HepG2 (cell line): ENCODE measurements at regions not wholly inside any gene's neighbourhood (a gene's known extent, or its start where the extent isn't known, plus 50 kb on each side); places are given as distances from the start of the nearest gene placed in this dataset.

Experiments
- ARID5B ChIP-seq: IDR thresholded peaks from 2 replicates; pipeline ENCODE4 v1.4.0; 2020; ENCODE audit warnings: mild to moderate bottlenecking, missing genetic modification reagents
- ARNTL ChIP-seq: sonication (generic); formaldehyde crosslinking; IDR thresholded peaks from 2 replicates; pipeline ENCODE4 v1.4.0; 2020; ENCODE audit warnings: mild to moderate bottlenecking, missing genetic modification reagents
- DMAP1 ChIP-seq: IDR thresholded peaks from 2 replicates; pipeline ENCODE4 v1.6.1; 2016
- FOXK2 ChIP-seq: fragments of 450-650 bp; IDR thresholded peaks from 2 replicates; pipeline ENCODE4 v1.6.1; 2016
- KLF6 ChIP-seq: IDR thresholded peaks from 2 replicates; pipeline ENCODE4 v1.8.0; 2016; ENCODE audit warnings: missing biosample characterization, missing genetic modification reagents
- MTF2 ChIP-seq: sonication (generic); formaldehyde crosslinking; IDR thresholded peaks from 2 replicates; pipeline ENCODE4 v1.5.0; 2020; ENCODE audit warnings: missing genetic modification reagents, borderline replicate concordance
- NAIF1 ChIP-seq: sonication (generic); formaldehyde crosslinking; IDR thresholded peaks from 2 replicates; pipeline ENCODE4 v1.5.0; 2020; ENCODE audit warnings: mild to moderate bottlenecking, missing genetic modification reagents, borderline replicate concordance
- NCOR1 ChIP-seq: fragments of 200-600 bp; sonication (generic); IDR thresholded peaks from 2 replicates; pipeline ENCODE4 v1.7.0; 2017; ENCODE audit warnings: antibody characterized with exemption, low read length, borderline replicate concordance
- NFE2 ChIP-seq: sonication (generic); formaldehyde crosslinking; IDR thresholded peaks from 2 replicates; pipeline ENCODE4 v1.4.0; 2020; ENCODE audit warnings: missing genetic modification reagents
- NFIC ChIP-seq: IDR thresholded peaks from 2 replicates; pipeline ENCODE4 v1.6.1; 2012; ENCODE audit warnings: mild to moderate bottlenecking, low read length, inconsistent platforms
- PTBP1 ChIP-seq: fragments of 200-400 bp; formaldehyde crosslinking; IDR thresholded peaks from 2 replicates; pipeline ENCODE4 v1.6.1; 2018; ENCODE audit warnings: low read length, low read depth; ENCODE audit not compliant: poor library complexity, severe bottlenecking
- RCOR2 ChIP-seq: IDR thresholded peaks from 2 replicates; pipeline ENCODE4 v1.6.1; 2016; ENCODE audit warnings: missing biosample characterization, missing genetic modification reagents
- RFX5 ChIP-seq: IDR thresholded peaks from 2 replicates; pipeline ENCODE4 v1.6.1; 2011; ENCODE audit warnings: low read depth, low read length, improper control_type of control experiment
- RFXAP ChIP-seq: sonication (generic); formaldehyde crosslinking; IDR thresholded peaks from 2 replicates; pipeline ENCODE4 v1.4.0; 2020; ENCODE audit warnings: missing genetic modification reagents, borderline replicate concordance
- ZFY ChIP-seq: sonication (generic); formaldehyde crosslinking; IDR thresholded peaks from 2 replicates; pipeline ENCODE4 v1.4.0; 2020; ENCODE audit warnings: missing genetic modification reagents
- ZMYM4 ChIP-seq: sonication (generic); formaldehyde crosslinking; IDR thresholded peaks from 2 replicates; pipeline ENCODE4 v1.8.1; 2023; ENCODE audit warnings: mild to moderate bottlenecking, missing genetic modification reagents
- ZNF512 ChIP-seq: sonication (generic); formaldehyde crosslinking; IDR thresholded peaks from 2 replicates; pipeline ENCODE4 v1.4.0; 2020; ENCODE audit warnings: mild to moderate bottlenecking, missing genetic modification reagents
- ZNF772 ChIP-seq: sonication (generic); formaldehyde crosslinking; IDR thresholded peaks from 2 replicates; pipeline ENCODE4 v1.5.0; 2020; ENCODE audit warnings: mild to moderate bottlenecking, missing genetic modification reagents
- ZSCAN29 ChIP-seq: sonication (generic); formaldehyde crosslinking; conservative IDR thresholded peaks from 2 replicates; pipeline ENCODE4 v1.4.0; 2020; ENCODE audit warnings: mild to moderate bottlenecking, missing genetic modification reagents
- TF ChIP-seq, protein P1 (sequence below): sonication (generic); formaldehyde crosslinking; IDR thresholded peaks from 2 replicates; pipeline ENCODE4 v1.4.0; 2020; ENCODE audit warnings: missing genetic modification reagents, mild to moderate bottlenecking, borderline replicate concordance
- TF ChIP-seq, protein P2 (sequence below), 2 experiments: fragments of 450-650 bp in 1 of 2; sonication (generic) in 1 of 2; formaldehyde crosslinking; IDR thresholded peaks; 2 replicates each; pipeline versions ENCODE4 v1.5.0 to v1.8.0; 2020 to 2022; ENCODE audit warnings: mild to moderate bottlenecking in 1 of 2, missing genetic modification reagents in 1 of 2

GRCh38 chr16:10265770-10266615 is 83.8 kb upstream of the GRIN2A start (continued):
- peak; percentile 54; the same call in 1 of the 2 replicates for TF ChIP-seq MTF2 (CRISPR knock-in tag)
- no peak for TF ChIP-seq NFE2 (CRISPR knock-in tag)
- TF ChIP-seq ARNTL (CRISPR knock-in tag): peak; percentile 73; the same call in 1 of the 2 replicates
- peak; percentile 61; the same call in 1 of the 2 replicates for TF ChIP-seq DMAP1 (CRISPR knock-in tag)
- peak; percentile 100 for TF ChIP-seq NCOR1
- TF ChIP-seq FOXK2: peak; percentile 34; the same call in 1 of the 2 replicates
- TF ChIP-seq NAIF1 (CRISPR knock-in tag): no peak
- TF ChIP-seq RFX5: no peak
- no peak for TF ChIP-seq PTBP1
- TF ChIP-seq ZSCAN29 (CRISPR knock-in tag): peak; percentile 96
- TF ChIP-seq, protein P1, sequence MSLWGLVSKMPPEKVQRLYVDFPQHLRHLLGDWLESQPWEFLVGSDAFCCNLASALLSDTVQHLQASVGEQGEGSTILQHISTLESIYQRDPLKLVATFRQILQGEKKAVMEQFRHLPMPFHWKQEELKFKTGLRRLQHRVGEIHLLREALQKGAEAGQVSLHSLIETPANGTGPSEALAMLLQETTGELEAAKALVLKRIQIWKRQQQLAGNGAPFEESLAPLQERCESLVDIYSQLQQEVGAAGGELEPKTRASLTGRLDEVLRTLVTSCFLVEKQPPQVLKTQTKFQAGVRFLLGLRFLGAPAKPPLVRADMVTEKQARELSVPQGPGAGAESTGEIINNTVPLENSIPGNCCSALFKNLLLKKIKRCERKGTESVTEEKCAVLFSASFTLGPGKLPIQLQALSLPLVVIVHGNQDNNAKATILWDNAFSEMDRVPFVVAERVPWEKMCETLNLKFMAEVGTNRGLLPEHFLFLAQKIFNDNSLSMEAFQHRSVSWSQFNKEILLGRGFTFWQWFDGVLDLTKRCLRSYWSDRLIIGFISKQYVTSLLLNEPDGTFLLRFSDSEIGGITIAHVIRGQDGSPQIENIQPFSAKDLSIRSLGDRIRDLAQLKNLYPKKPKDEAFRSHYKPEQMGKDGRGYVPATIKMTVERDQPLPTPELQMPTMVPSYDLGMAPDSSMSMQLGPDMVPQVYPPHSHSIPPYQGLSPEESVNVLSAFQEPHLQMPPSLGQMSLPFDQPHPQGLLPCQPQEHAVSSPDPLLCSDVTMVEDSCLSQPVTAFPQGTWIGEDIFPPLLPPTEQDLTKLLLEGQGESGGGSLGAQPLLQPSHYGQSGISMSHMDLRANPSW (CRISPR knock-in tag): peak; percentile 100
- peak; percentile 83; the same call in 1 of the 2 replicates for TF ChIP-seq ZNF512 (CRISPR knock-in tag)
- peak; percentile 94 for TF ChIP-seq ZMYM4 (CRISPR knock-in tag)
- TF ChIP-seq ZFY: peak; percentile 67
- TF ChIP-seq RCOR2: peak; percentile 100
- TF ChIP-seq ZNF772 (CRISPR knock-in tag): peak; percentile 56; the same call in 1 of the 2 replicates
- TF ChIP-seq ARID5B (CRISPR knock-in tag): peak; percentile 98
- peak; percentile 93 for TF ChIP-seq NFIC
- TF ChIP-seq KLF6: peak; percentile 90
- TF ChIP-seq RFXAP (CRISPR knock-in tag): peak; percentile 92
- TF ChIP-seq, protein P2, sequence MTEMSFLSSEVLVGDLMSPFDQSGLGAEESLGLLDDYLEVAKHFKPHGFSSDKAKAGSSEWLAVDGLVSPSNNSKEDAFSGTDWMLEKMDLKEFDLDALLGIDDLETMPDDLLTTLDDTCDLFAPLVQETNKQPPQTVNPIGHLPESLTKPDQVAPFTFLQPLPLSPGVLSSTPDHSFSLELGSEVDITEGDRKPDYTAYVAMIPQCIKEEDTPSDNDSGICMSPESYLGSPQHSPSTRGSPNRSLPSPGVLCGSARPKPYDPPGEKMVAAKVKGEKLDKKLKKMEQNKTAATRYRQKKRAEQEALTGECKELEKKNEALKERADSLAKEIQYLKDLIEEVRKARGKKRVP (CRISPR knock-in tag; IDR thresholded peaks at IDR 0.05): peak; percentile 50 to 99; a peak in 3 of 4 replicates
